ENCODE measurements at regions not wholly inside any gene's neighbourhood (a gene's known extent, or its start where the extent isn't known, plus 50 kb on each side); places are given as distances from the start of the nearest gene placed in this dataset.

DNA sequence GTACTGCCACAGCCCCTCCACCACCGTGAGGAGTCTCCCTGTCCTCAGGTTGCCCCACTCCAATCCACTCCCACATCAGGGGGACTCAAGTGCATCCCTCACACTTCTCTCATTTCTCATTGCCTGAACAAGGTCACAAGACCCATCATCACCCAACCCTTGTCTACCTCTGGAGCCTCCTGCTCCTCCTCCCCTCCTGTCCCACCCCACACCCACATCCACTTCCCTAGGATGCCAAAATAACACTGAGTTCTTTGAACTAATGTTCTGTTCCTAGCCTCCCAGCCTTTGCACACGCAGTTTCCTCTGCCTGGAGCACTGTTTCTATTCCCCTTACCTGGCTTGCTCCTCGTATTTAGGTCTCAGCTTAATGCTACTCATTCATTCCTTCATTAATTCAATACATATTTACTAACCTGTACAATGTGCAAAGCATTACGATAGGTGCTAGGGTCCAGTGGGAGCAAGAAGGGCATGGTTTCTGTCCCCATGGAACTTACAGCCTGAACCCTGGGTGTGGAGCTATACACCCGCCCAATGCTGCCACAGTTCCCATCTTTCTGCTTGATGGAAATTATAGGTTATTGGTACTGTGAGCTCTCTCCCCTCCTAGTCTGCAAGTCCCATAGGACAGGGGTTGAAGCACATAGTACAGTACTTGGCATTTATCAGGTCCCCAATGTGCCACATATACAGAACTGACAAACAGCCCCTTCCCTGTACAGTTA is 96.1 kb upstream of the GRIK3 start:
- DNase-seq, result no peak

- no peak for DNase-seq
Measured at GRCh38 chr1:37131281-37131680, 97.0 kb upstream of the GRIK3 start.

GRCh38 chr1:37133276-37134145 is 99.2 kb upstream of the GRIK3 start:
- no peak for DNase-seq

DNA sequence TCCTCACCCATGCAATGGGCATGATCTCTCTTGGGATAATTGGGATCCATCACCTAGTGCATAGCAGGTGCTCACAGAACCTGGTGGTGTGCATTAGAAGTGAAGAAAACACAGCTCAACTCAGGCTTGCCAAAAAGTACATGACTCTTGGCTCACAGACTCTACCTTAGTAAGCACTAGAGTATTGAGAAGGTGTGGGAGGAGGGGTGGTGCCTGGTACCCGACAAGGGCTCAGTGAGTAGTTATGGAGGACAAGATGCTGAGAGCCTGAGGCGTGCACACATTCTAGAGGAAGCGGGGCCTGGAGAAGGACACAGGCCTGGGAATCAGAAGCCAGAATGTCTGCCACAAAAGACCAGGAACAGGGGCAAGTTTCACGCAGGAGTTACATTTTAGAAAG is 100.3 kb upstream of the GRIK3 start:
- no peak for DNase-seq

GRCh38 chr1:37135032-37135431 is 100.7 kb upstream of the GRIK3 start:
- no peak for DNase-seq

- no peak for DNase-seq
Measured at GRCh38 chr1:37137014-37137413, 102.7 kb upstream of the GRIK3 start.

DNA sequence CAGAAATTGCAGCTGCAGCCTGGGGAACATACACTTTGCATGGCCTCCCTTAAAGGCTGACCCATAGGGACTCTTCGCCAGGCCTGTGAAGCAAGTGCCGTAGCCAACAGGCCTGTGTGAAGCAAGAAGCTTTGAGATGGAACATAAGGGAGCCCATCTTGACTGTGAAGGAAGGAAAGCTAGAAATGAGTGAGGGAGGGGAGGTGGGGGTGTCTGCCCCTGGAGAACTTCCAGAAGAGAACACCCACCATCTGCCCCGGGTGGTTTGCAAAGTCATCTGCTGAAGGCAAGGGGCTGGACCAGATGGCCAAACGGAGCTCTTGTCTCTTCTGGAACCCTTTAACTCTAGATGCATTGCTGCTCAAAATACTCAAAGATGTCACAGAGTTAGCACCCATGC is 103.3 kb upstream of the GRIK3 start:
- DNase-seq, result no peak

DNA sequence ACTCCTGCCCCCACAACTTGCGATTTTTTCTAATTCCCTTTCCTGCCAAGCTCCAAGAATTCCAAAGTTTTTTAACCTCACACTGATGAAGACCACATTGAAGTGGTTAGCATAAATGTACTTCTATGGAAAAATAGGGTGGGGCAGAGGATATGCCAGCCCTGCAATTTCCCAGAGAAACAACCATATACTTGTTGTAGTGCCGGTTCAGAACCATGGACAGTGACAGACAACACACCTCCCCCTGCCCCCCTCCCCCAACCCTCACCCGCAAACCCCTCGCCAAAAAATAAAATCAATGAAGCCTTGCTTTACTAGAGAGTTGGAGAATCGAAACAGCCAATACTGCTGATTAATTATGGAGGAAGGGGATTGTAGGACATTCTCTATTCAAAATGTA is 109.5 kb upstream of the GRIK3 start:
- DNase-seq, result no peak

DNA sequence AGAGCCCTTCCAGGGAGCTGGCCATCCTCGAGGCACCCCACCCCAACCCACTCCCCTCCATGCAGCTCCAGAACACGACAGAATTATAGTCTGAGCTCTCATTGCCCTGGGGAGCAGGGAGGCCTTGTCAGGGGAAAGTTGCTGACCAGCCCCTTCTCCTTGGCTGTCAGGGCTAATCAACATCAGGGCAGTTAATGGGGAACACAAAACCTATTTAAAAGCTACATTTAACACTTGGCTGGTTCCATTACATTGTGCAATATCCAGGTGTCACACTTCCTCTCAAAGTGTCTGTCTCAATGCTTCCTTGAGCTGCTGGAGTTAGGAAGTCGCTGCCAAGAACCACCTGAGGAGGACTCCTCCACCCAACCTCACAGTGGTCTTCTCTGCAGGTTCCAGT is 111.8 kb upstream of the GRIK3 start:
- no peak for DNase-seq

DNA sequence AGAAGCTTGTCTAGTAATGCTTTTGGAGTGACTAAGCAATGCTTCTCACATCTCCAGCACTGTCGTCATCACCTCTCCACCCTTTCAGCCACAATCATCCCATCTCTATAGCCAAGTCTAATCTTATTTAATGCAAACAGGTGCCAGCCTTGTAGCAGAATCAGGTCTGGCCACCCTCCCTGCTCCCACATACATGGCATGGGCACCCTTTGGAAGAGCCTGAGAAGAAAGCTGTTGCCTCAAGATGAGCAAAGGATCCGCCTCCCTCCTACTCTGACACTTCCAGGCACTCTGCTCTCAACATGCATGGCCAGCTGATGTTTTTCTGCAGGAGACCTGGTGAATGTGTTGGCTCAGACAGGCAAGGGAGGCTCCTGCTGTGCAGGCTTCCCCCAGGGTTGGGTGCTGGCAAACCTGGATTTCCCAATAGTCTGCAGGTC is 113.1 kb upstream of the GRIK3 start:
- no peak for DNase-seq

DNA sequence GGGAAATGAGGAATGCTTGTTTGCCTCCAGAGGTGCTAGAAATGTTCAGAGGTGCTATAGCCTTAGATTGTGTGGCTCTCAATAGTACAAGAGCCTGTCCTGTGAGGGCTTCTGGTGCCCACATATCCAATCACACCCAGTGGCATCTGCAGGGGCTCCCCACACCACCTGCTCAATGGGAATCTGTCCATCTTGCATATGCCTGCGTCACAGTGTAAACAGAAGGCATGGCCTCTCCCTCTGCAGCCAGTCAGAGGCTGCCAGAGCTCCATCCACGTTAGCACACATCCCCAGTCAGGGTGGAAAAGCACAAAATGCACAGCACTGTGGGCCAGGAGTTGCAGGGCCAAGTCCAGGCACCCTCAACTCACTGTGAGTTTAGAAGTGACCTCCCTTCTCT is 113.6 kb upstream of the GRIK3 start:
- DNase-seq, result no peak

GRCh38 chr1:37148663-37149062 is 114.3 kb upstream of the GRIK3 start:
- no peak for DNase-seq

- no peak for DNase-seq
Measured at GRCh38 chr1:37149296-37149695, 115.0 kb upstream of the GRIK3 start.

- no peak for DNase-seq
Measured at GRCh38 chr1:37150986-37151385, 116.7 kb upstream of the GRIK3 start.

DNA sequence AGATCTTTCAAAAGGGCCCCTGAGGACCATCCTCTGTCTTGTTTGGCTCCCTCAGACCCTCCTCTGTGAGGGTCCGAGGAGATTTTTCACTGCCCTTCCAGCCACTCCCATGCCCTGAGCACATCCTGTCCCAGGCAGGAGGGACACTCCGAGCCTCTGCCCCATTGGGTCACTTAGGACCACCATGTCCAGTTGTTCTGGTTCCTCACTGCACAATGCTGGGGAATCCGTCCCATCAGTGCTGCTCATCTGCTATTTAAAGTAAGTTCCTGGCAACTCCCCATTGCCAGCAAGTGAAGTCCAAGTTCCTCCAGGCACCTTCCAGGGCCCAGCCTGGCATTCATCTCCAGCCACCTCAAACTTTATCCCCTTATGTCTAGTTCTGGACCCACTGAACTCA is 117.5 kb upstream of the GRIK3 start:
- no peak for DNase-seq

- no peak for DNase-seq
Measured at GRCh38 chr1:37152491-37152890, 118.2 kb upstream of the GRIK3 start.

DNA sequence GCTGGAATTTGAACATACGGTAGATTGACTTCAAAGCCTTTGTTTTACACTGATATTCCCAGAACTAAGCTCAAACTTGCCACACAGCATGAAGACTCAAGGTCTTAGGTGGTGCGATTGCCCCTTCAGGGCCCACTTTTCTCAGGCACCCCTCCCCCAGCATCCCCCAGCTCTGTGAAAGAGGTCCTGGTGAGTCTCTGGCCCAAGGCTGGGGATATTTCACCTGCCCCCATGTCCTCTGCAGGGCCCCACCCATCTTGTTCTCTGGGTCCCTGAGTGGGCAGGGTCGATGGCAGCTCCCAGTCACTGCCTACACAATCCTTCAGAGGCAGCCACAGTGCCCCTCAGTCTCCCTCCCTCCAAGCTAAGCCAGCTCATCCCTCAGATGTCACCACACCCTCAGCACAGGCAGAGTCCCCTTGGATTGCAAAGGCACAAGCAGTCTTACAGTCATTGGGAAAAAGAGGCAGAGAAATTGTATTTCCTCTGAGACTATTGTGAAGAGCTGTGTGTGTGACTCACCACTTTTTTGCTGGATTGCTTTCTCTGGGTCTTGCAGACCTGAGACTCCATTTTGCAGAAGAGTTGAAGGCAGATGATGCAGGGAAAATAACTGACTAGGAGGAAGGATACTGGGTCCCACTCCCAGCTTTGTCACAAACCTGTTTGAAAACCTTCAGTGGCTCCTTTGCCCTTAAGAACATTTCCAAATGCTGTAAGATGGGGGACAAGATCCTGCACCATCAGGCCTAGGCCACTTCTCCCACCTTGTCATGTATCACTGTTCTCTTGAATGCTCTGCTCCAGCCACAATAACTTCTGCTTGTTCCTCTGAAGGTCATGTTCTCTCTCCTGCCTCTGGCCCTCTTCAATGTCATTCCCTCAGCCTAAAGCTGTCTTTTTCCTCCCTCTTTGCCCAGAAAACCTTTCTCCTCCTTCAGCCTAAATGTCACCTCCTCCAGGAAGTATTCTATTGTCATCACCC is 119.1 kb upstream of the GRIK3 start:
- no peak for DNase-seq

- no peak for DNase-seq
Measured at GRCh38 chr1:37156646-37157045, 122.3 kb upstream of the GRIK3 start.

- DNase-seq, result no peak
Measured at GRCh38 chr1:37157634-37158033, 123.3 kb upstream of the GRIK3 start.

DNA sequence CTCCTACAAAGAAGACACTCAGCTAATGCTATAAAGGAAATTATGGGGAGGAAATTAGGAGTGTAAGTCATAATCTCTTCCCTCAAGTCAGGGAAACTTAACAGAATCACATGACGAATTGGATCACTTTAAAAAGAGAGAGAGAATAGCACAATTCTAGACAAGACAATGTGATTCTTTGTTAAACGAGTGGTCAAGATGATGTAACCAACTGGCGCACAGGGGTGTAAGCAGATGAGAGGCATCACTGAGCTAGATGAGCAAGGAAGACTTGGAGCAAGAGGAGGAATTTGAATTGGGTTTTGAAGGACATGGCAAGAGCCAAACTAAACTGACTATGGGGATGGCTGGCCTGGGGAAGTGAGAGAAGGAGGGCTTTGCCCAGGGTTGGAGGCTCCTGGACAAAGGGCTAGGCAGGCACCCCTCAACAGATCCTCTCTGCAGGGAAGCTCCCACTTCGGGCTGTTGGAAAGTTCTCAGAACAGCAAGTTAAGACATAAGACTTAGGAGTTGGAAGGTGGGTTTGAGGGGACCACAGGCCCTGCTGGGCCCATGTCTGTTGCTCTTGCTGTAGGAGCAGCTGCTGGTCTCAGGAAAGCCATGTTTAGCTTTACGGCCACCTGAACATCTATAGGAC is 123.9 kb upstream of the GRIK3 start:
- DNase-seq, result no peak

GRCh38 chr1:37159102-37159501 is 124.8 kb upstream of the GRIK3 start:
- no peak for DNase-seq

DNA sequence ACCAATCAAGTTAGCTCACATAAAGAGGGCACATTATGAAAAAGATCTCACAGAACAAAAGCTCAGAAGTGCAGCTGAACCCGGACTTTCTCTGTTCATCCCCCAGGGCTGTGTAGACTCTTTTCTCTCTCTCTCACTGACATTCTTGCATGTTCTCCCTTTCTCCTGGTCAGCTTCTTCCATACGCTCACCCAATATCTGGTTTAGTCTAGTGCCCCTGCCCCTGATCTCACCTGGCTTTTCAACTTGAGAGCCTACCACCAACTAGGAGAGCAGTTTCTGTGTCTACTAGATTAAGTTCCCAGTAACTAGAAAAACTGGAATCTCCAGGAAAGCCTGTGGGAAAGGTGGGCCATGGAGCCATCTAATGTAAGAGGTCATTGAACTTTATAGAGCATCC is 126.9 kb upstream of the GRIK3 start:
- DNase-seq, result no peak

DNA sequence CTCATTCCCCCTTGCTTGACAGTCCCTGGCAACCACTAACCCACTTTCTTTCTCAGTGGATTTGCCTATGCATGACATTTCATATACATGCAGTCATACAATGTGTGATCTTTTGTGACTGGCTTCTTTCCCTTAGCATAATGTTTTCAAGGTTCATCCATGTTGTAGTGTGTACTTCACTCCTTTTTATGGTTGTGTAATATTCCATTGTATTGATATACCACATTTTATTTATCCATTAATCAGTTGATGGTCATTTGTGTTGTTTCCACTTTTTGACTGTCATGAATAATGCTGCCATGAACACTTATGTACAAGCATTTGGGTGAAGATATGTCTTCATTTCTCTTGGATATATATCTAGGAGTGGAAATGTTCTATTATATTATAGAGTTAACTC is 127.7 kb upstream of the GRIK3 start:
- no peak for DNase-seq
